ENCODE measurements at regions not wholly inside any gene's neighbourhood (a gene's known extent, or its start where the extent isn't known, plus 50 kb on each side); places are given as distances from the start of the nearest gene placed in this dataset.

DNA sequence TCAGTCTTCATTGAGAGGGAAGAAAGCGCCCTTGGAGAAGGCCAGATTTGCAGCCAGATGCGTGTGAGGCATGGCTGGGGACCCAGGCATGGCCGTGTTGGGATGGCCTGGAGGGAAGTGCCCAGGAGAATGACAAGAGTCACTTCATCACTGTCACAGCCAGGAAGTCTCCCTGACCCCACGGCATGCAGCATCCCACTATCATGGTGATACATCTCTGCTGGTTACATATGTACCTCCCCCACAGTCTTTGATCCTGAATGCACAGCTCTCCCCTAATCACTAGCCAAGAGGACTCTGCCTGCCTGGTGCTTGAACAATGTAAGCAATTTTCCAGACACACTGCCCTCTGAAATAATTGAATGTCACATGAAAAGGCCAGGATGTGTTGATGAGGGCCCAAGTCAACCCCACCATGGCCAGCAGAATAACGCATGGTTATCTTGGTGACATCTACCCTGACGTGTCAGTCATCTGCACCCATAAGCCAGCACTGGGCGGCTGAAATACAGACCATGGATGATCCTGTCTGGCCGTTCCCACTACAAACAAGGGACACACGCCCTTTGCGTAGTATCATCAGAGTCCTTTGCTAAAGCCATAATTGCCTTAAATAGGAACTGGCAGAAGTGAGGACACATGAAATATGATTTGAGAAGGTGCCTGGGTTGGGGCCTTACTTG is 149.7 kb upstream of the SPACA7 start:
- TF ChIP-seq, protein P1, sequence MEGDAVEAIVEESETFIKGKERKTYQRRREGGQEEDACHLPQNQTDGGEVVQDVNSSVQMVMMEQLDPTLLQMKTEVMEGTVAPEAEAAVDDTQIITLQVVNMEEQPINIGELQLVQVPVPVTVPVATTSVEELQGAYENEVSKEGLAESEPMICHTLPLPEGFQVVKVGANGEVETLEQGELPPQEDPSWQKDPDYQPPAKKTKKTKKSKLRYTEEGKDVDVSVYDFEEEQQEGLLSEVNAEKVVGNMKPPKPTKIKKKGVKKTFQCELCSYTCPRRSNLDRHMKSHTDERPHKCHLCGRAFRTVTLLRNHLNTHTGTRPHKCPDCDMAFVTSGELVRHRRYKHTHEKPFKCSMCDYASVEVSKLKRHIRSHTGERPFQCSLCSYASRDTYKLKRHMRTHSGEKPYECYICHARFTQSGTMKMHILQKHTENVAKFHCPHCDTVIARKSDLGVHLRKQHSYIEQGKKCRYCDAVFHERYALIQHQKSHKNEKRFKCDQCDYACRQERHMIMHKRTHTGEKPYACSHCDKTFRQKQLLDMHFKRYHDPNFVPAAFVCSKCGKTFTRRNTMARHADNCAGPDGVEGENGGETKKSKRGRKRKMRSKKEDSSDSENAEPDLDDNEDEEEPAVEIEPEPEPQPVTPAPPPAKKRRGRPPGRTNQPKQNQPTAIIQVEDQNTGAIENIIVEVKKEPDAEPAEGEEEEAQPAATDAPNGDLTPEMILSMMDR (IDR thresholded peaks at IDR 0.05; ENCODE audit: poor library complexity, severe bottlenecking): no peak
- TF ChIP-seq REST (IDR thresholded peaks at IDR 0.05; ENCODE audit: borderline replicate concordance) (no peak), EP300 (conservative IDR thresholded peaks at IDR 0.05; ENCODE audit: poor library complexity, severe bottlenecking) (no peak), POLR2AphosphoS5 (IDR thresholded peaks at IDR 0.05) (no peak), TAF1 (IDR thresholded peaks at IDR 0.05; ENCODE audit: low read depth) (no peak), RAD21 (conservative IDR thresholded peaks at IDR 0.05) (no peak), EZH2 (IDR thresholded peaks at IDR 0.05; ENCODE audit: borderline replicate concordance, insufficient read depth, low read length, poor library complexity, severe bottlenecking) (no peak), MXI1 (conservative IDR thresholded peaks at IDR 0.05; ENCODE audit: poor library complexity, severe bottlenecking) (no peak), SMC3 (conservative IDR thresholded peaks at IDR 0.05; ENCODE audit: poor library complexity) (no peak)

All from neural cell (in vitro differentiated cells).